ENCODE measurements at regions not wholly inside any gene's neighbourhood (a gene's known extent, or its start where the extent isn't known, plus 50 kb on each side); places are given as distances from the start of the nearest gene placed in this dataset.

GRCh38 chr4:66693694-66694093, 851.6 kb downstream of the CENPC start:
- no peak for DNase-seq (ENCODE audit: low spot score)

DNA sequence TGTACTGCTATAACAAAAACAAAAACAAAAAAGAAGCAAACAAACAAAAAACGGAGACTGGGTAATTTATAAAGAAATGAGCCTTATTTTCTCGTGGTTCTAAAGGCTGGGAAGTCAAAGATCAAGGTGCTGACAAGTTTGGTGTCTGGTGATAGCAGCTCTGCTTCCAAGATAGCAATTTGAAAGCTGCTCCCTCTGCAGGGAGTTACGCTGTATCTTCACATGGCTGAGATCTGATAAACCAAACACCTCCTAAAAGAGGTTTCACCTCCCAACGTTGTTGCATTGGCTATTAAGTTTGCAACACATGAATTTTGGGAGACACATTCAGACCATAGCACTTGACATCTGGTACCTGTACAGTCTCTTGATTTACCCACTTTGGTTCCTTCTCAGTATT, 854.2 kb downstream of the CENPC start:
- no peak for DNase-seq (ENCODE audit: low spot score)

DNA sequence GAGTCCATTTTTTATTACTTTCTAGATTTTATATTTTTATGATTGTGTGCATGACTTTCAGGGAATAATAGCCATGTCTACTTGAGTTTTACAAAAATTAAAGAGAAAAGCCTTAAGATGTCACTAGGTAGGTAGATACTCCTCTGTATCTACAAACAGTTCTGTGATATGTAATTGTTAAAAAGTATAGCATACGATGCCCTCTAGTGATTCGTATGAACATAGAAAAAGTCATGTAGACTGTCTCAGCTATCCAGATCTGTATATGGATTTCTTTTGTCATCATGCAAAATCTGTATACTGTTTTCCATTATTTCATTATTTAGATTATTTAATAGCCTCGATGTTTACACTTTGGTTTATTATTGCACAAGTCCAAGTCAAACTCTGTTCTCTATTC, 856.6 kb downstream of the CENPC start:
- DNase-seq (ENCODE audit: low spot score) = peak; percentile 23

GRCh38 chr4:66687459-66687858, 857.8 kb downstream of the CENPC start:
- DNase-seq (ENCODE audit: low spot score) = no peak

- DNase-seq (ENCODE audit: low spot score) = no peak
Measured at GRCh38 chr4:66681962-66682361, 863.3 kb downstream of the CENPC start.

DNA sequence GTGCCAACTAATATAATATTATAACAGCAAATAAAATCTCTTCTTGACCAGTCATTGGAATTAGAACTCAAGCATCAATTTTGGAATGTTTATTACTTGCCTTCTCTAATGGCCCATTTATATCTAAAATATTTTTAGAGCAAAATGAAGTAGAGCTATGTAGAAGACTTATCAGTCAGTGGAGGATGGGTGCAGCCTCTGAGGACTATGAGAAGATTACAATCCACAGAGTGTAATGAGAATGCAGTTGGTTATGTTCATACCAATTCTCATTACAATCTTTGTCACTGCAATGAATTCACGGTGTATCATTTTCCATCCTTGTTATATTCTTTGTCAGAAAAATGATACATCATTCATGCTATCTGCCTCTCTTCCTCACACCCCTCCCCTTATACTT, 878.1 kb downstream of the CENPC start:
- DNase-seq (ENCODE audit: low spot score) = no peak

DNA sequence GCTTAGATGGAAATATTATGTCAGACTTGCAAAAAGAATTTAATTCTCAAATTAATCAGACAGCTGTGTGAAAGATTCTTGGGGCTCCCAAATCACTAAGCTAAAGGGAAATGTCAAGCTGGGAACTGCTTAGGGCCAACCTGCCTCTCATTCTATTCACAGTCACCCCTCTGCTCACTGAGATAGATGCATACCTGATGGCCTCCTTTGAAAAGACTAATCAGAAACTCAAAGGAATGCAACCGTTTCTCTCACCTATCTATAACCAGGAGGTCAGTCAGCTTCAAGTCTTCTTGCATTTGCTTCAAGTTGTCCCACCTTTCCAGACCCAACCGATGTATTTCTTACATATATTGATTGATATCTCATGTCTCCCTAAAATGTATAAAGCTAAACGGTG, 882.7 kb downstream of the CENPC start:
- no peak for DNase-seq (ENCODE audit: low spot score)

DNA sequence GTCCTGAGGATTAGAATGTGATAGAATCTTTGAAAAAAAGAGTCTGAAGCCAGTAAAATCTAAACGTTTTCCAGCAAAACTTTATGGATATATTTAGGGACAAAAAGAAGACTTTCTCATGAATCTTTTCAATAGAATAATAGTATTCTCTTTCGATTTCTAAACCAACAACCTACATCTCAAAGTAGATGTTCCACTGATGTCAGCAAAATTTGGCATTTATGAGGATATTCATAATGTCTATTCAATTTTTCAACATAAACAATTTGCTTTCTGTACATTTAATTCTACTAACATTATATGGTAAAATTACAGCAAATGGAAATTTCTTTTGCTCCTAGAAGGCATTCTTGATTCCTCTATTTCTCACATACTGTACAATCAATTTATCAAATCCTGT, 886.5 kb downstream of the CENPC start:
- DNase-seq (ENCODE audit: low spot score) = no peak

- no peak for DNase-seq (ENCODE audit: low spot score)
Measured at GRCh38 chr4:66655505-66655904, 889.8 kb downstream of the CENPC start.

DNA sequence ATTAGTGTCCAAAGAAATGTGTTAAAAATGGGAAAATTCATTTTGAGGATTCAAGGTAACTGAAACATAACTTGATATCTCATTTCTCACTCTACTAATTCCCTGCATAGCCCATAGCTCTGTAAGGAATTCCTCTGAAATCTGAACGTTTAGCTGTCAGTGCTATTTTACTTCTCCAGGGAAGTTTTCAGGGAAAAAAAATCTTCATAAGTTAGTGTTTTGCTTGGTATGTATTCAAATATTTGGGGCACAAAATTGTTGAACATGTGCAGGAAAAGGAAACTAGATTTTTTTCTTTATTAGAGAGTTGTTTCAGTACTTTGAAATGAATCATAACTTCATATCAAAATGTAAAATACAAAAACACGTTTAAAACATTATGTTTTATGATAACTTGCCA, 891.4 kb downstream of the CENPC start:
- no peak for DNase-seq (ENCODE audit: low spot score)

GRCh38 chr4:66649236-66649635, 896.1 kb downstream of the CENPC start:
- peak; percentile 14 for DNase-seq (ENCODE audit: low spot score)

- no peak for DNase-seq (ENCODE audit: low spot score)
Measured at GRCh38 chr4:66647926-66648325, 897.4 kb downstream of the CENPC start.

GRCh38 chr4:66647476-66647875, 897.8 kb downstream of the CENPC start:
- no peak for DNase-seq (ENCODE audit: low spot score)

DNA sequence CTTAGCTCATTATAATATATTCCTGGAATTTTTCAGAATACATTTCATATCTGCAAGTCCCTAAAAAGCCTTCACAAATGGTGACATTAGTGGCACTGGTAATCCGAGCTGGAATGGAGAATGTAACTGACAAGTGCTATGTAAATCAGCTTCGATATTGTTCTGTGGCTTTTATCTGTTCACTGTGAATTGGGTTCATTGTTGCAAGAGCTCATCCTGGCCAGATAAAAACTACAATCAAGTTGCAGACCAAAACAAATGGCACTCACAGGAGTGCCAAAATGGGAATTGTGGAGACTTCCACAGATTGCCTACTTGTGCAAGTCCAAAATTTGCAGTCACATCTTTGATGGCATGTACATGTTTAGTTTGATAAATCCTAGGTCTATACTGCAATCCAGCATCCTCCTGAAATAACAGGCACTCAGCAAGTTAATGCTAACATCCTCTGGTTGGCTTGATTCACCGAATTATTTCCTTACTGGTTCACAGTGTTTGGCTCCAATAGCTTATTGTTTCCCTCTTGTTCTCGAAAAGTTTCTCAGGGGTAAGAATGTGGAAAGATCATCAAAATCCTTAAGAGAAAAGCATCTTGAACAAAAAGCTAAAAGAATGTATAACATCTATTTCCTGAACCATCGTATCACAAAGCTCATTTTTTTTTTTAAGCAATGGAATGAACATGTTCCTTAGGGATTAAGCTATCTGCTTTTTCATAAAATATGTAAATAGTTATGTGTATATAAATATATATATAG, 904.9 kb downstream of the CENPC start:
- no peak for DNase-seq (ENCODE audit: low spot score)

DNA sequence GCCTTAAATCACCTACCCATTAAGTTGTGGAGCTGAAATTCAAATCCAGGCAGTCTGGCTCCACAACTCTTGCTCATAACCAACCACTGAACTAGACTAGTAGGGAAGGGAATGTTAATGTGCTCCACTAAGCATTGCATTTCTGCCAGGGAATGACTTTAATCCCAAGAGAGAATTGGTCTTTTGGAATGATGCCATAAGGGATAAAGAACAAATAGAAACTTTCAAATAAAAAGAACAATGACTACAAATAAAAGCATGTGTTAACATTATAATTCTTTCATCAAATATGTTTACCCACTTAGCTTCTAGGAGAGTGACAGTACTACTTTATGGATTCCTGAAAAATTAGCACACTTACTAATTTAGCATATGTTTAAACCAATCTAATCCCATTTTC, 905.9 kb downstream of the CENPC start:
- DNase-seq (ENCODE audit: low spot score) = no peak

- no peak for DNase-seq (ENCODE audit: low spot score)
Measured at GRCh38 chr4:66636349-66636748, 909.0 kb downstream of the CENPC start.

- DNase-seq (ENCODE audit: low spot score) = no peak
Measured at GRCh38 chr4:66633477-66633876, 911.8 kb downstream of the CENPC start.

DNA sequence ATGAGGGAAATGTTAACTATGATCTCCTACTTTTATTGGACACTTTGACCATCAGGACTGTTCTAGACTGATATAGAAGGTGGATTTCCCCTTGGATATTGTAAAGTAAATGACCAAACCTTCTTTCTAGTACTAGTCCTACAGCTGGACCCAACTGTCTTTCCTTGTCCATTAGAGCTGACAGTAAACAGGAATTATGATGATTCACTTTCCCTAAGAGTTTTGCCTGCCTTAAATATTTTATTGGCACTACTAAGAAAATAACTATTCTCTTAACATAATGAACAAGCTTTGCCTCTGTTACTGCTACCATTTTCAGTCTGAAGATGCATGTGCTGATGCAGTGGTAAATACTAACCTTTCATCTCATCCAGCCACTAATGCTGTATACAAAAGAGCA, 915.4 kb downstream of the CENPC start:
- DNase-seq (ENCODE audit: low spot score) = no peak

DNA sequence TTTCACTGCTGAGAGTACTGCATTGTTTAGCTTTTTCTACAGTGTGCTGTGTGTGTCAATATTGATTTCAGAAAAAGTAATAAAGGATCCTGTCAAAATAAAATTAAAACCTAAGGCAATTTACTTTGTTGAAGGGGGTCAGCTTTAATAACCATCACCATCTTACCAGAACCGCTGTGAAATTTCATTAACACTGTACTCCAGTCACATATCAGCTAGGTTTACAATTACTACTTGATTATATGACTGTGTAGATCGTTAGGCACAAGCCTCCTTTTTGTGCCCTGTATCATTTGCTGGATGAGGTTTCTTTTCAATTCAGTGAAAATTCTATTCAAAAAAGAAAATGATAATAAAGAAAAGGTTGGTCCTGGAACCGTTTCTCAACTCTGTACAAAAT, 917.2 kb downstream of the CENPC start:
- DNase-seq (ENCODE audit: low spot score) = no peak

DNA sequence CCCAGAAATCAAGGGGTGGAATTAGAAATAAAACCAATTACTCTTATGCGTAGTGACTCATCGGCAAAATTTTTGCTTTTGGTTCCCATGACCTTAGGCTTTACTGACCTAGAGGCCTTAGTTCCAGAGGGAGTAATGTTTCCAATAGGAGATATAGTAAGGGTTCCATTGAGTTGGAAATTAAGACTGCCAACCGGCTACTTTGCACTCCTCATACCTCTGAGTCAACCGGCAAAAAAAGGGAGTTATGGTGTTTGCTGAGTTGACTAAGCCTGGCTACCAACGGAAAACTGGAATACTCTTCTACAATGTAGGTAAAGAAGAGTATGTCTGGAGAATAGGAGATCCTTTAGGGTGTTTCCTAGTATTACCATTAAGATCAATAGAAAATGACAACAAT, 919.8 kb downstream of the CENPC start:
- DNase-seq (ENCODE audit: low spot score) = no peak

- DNase-seq (ENCODE audit: low spot score) = no peak
Measured at GRCh38 chr4:66613591-66613990, 931.7 kb downstream of the CENPC start.

DNA sequence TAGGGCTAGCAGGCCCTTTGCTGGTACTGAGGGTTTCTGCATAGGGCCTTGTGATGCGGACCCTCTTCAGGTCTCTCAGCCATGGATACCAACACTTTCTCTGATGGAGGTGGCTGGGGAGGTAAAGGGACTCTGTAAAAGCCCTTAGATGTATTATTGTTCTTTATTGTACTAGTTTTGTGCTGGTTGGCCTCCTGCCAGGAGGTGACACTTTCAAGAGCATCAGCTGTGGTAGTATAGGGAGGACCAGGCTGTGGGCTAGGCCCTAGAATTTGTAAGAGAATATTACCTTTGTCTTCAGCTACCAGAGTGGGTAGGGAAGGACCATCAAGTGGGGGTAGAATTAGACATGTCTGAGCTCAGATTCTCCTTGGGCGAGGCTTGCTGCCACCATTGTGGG, 936.3 kb downstream of the CENPC start:
- DNase-seq (ENCODE audit: low spot score) = no peak

DNA sequence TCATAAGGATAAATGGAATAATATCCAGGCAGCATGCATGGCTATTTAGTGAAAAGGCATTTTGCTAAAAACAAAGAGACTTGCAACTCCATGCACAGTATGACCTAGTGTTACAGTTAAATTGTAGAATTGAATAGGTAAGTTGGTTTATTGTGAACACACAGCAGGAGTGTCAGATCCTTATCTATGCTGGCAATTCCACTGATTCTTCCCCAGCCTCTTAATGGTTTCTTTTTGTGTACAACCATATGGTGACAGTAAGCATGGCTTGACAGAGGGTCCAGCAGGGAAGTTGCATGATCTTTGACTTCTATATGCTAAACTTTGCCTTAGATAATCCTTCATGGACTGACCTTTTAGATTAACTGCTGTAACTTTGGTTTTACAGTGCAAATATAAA, 936.6 kb upstream of the EPHA5 start:
- peak; percentile 8 for DNase-seq (ENCODE audit: low spot score)

- no peak for DNase-seq (ENCODE audit: low spot score)
Measured at GRCh38 chr4:66606215-66606614, 935.9 kb upstream of the EPHA5 start.

DNA sequence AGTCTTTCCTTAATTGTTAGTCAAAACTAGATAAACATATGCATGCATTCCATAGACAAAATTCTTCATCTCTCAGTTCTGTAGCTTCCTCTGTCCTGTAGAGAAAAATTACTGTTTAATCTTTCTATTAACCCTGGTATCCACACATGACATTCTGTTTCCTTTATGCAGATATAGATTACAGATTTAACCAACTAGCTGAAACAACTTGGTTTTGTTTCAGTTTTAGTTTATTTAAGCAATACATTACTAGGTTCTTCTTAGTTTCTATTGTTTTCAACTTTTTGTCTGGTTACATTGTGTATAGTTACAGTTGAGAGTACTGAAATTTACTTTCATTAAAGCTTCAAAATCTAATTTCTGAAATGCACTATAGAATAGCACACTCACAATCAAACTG, 933.9 kb upstream of the EPHA5 start:
- no peak for DNase-seq (ENCODE audit: low spot score)
